Activated T-cell treated with anti-CD3 and anti-CD28 coated beads, Interleukin-2, amount 50 U/mL, for 1 hour (primary cell): ENCODE measurements at regions not wholly inside any gene's neighbourhood (a gene's known extent, or its start where the extent isn't known, plus 50 kb on each side); places are given as distances from the start of the nearest gene placed in this dataset.

Experiments
- DNase-seq: peaks from one replicate; pipeline ENCODE4 v3.0.0-alpha.2; 2020

DNA sequence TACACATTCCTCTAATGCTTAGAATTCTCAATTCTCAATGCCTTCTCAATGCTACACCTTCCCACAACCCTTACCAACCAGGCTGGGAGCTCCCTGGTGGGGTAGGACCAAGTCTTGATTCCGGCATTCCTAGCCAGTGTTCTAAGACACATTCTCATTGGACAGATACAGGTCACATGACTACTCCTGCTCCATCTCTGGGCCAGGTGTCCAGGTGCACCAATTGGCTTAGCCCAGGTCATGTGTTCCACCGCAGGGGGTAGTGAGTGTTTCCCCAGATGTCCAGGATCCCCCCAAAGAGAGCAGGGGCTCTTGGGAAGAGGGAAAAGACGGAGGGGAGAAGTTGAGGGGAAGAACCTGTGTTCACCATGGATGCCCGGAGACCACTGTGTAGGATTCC, 58.7 kb upstream of the MLN start:
- DNase-seq = no peak

DNA sequence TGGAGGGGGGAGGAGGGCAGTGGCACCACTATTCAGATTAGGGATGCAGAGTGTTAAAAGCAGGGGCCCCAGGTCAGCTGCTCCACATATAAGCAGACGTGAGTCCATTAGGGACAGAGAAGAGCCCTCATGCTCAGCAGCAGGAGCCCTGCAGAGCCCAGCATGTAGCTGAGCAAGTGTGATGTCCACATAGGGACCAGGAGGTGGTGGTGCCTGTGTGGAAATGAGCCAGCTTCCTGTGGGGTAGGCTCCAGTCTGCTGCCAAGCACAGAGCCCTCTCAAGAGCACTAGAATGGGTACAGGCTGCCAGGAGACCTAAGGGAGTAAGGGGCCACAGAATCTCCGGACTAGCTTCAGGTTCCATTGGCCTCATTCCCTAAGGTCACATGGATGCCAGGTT, 57.9 kb upstream of the MLN start:
- DNase-seq = no peak

- DNase-seq = no peak
Observed at GRCh38 chr6:33860706-33861474, 57.1 kb upstream of the MLN start.

DNA sequence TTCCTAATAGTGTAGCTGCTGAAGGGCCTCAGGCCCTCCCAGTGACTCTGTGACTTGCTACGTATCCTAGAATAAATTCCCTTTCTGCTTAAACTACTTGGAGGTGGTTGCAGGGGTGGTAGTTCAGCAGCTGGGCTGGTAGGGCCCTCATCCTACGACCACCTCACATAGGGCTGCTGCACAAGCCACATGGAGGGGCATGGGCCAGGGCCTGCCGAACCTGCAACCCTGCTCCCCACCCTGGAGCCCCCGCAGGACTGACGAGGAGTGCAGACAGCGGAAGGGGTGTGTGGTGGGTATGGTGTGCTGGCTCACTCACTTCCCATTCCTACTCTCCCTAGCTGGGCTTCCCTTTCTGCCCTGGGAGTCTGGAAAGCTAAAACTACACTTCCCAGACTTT, 56.2 kb upstream of the MLN start:
- DNase-seq = no peak

GRCh38 chr6:33858804-33859505, 55.2 kb upstream of the MLN start:
- no peak for DNase-seq

GRCh38 chr6:33857932-33858475, 54.2 kb upstream of the MLN start:
- DNase-seq = no peak

GRCh38 chr6:33857093-33857931, 53.5 kb upstream of the MLN start:
- no peak for DNase-seq

DNA sequence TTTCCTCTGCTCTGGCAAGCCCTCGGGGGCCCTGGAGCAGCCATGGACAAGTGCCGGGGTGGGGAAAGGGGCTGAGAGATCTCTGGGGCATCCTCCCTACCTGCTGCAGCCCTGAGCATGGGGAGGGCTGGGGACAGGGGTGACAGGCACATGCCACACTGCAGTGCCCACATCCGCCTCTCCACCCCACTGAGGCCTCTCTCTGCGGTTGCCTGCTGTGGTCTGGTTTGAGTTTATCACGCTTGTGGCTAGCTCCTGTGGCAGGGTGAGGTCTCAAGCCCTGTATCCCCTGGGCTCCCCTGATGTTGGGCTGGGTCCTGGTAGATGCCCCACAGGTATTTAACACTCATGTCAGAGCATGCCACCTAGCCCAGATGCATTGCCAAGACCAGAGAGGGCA, 52.9 kb upstream of the MLN start:
- DNase-seq = peak; percentile 58

DNA sequence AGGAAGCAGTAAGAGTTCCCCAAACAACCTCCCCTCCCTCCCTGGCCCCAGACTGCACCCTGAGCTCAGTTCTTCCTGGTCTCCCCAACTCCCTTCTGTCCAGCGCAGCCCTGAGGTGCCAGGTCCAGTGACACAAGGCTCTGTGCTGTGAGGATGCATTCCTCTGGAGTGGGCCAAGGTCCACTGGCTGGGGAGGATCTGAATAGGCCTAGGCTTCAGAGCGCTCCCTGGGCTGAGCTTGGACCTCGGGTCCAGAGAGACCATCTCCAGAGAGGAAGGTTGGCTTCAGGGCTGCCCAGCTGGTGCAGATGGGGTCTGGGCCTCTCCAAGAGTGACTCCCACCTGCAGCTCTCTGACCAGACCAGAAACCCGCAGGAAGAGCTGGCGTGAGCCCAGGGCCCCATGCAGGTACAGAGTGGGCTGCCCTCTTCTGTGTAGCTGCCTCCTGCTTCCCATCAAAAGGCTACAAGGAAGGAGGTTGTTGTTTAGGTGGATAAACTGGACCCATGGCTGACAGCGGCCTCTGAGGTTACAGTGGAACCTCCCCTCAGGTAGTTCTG, 52.3 kb upstream of the MLN start:
- no peak for DNase-seq

- DNase-seq = no peak
Observed at GRCh38 chr6:33854572-33855030, 50.8 kb upstream of the MLN start.

GRCh38 chr6:33853736-33854135, 49.9 kb upstream of the MLN start:
- DNase-seq = no peak
